Adrenal gland (tissue), 5 donors: ENCODE measurements at regions not wholly inside any gene's neighbourhood (a gene's known extent, or its start where the extent isn't known, plus 50 kb on each side); places are given as distances from the start of the nearest gene placed in this dataset.

ENCODE experiments used
- POLR2A ChIP-seq, 2 donors: fragments of 450-650 bp; IDR thresholded peaks; one replicate each; pipeline ENCODE4 v1.6.1; 2017; ENCODE audit warnings: antibody characterized with exemption in 2 of 2, mild to moderate bottlenecking in 2 of 2, moderate library complexity in 1 of 2
- TF ChIP-seq, protein P1 (sequence below), 6 experiments: fragments of 450-650 bp in 4 of 6; fragments of 200-600 bp in 2 of 6; sonication (generic) in 1 of 6; IDR thresholded peaks; 1 replicate in 5 of 6; 2 replicates in 1 of 6; pipeline versions ENCODE4 v1.5.1 to v1.8.0; 2016 to 2021; ENCODE audit warnings: antibody characterized with exemption in 6 of 6, mild to moderate bottlenecking in 2 of 6, moderate library complexity in 1 of 6
- donor health status: DM: no; HTN: no; CAD: no.

- TF ChIP-seq, protein P1, sequence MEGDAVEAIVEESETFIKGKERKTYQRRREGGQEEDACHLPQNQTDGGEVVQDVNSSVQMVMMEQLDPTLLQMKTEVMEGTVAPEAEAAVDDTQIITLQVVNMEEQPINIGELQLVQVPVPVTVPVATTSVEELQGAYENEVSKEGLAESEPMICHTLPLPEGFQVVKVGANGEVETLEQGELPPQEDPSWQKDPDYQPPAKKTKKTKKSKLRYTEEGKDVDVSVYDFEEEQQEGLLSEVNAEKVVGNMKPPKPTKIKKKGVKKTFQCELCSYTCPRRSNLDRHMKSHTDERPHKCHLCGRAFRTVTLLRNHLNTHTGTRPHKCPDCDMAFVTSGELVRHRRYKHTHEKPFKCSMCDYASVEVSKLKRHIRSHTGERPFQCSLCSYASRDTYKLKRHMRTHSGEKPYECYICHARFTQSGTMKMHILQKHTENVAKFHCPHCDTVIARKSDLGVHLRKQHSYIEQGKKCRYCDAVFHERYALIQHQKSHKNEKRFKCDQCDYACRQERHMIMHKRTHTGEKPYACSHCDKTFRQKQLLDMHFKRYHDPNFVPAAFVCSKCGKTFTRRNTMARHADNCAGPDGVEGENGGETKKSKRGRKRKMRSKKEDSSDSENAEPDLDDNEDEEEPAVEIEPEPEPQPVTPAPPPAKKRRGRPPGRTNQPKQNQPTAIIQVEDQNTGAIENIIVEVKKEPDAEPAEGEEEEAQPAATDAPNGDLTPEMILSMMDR (IDR thresholded peaks at IDR 0.05): no peak
- TF ChIP-seq POLR2A (IDR thresholded peaks at IDR 0.05): no peak
Observed at GRCh38 chr16:19959736-19960135, 75.1 kb upstream of the GPRC5B start.
